CD4-positive, alpha-beta T cell treated with Interleukin-6 at 100 ng/mL for 8 hours (primary cell): ENCODE measurements at regions not wholly inside any gene's neighbourhood (a gene's known extent, or its start where the extent isn't known, plus 50 kb on each side); places are given as distances from the start of the nearest gene placed in this dataset.

Experiments
- DNase-seq: peaks from one replicate; pipeline ENCODE4 v3.0.0-alpha.2; 2020; ENCODE audit warnings: mixed read lengths, low spot score

DNA sequence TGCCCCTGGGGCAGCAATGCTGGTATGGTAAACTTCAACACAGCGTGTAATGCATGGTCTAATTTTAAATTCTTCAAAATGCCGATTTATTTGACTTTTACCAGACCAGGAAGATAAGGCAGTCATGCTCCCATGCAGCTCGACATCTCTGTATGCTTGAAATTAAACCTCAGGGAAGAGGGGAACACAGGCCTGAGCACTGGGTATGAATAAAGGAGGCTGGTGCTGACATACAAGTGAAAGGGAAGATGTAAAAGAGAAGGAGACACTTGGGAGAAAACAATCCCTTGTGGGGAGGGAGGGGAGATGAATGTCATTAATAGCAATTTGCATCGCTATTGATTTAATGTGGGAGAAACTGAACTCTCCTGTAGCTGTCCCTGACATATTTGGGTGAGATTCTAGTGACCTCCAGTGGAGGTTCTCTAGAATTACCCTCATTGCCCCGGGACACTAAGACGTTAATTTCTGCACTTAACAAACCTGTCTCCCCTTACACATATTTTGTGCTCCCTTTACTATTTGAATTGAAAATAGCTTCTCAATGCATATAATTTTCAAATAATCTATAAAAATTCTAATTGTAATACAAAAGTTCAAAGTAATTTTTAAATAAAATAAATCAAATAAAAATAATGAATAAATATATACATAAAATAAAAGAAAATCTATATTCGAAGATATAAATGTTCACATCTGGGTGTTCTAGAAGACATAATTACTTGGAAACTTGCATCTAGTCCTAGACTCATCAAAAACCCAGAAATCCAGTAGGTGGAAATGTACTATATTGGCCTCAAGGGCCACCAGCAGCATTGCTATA is 283.1 kb downstream of the LMX1A start:
- no peak for DNase-seq

DNA sequence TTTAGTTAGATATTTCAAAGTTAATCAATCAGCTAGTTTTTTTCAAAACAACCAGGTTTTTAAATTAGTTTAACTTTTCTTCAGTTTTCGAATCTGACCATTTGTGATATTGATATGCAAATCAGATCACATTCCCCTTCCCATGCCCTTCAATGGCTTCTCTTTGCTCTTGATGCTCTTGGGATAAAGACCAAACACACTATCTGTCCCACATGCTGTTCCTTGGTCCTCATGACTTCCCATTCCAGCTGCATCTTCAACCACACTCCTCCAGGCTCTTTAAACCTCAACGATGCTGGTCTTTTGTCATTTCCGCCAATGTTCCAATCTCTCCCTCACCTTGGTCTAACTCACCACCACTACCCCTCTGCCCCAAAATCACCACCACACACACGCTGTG is 285.8 kb downstream of the LMX1A start:
- DNase-seq = no peak

DNA sequence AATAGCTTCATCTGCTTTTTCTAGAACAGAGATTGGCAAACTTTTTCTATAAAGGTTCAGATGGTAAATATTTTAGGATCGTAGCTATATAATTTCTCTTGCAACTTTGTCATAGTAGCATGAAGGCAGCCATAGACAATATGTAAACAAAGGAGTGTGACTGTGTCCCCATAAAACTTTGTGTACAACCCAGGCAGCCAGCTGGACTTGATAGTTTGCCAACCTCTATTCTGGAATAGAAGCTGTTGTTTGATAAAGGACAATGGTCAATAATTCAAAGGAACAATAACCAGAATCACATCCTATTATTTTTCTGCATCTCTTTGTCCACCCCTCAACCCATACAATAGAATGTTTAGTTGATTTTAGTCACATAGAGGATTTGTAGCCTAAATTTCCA is 286.7 kb downstream of the LMX1A start:
- DNase-seq = no peak

GRCh38 chr1:165068741-165069140 is 287.8 kb downstream of the LMX1A start:
- DNase-seq = no peak

DNA sequence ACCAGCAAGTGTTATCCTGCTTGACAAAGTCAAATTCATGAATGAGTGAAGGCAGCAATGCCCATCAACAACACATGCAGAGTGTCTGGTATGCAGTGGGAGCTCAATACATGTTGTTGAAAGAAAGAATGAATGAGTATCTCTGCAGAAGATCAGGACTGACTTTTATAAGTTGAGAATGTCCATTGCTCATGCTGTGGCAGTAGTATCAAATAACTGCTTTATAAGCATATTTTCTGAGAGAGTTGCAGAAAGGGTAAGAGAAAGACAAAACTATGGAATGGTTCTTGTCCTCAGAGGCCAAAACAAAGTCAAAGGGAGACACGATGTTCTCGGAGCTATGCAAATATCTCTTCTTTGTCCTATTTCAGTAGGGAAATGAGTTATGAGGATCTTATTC is 288.7 kb downstream of the LMX1A start:
- DNase-seq = no peak

DNA sequence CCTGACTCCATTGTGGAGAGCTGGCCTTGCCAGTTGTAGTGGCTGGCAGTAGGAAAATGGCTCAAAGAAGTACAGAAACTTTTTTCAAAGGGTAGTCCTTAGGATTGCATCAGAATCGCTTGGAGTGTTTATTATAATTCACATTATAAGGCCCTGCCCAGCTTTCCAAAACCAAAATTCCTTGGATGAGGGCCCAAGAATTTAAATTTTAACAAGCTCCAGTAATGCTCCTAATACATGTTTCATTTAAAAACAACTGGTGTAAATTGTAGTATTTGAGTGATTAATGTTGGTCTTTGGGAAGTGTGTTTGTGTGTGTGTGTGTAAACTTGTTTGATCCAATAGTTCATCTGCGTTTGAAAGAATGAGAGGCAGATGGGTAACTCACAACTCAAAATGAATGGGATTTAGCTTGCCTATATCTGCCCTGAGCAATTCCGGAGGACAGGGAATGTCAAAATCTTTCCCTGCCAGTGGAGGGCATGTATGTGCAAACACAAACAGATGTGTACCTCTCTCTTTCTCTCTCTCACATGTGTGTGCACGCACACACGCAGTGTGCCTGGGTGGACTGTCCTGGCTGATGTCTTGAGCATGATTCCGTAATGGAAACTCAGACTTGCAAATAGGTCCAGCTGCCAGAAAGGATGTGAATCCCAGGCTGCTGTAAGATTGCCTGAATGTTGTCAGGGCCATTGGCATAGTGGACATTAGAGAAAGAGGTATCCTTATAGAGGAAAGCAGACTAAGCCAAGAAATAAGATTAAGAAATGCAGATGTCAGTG is 293.1 kb downstream of the LMX1A start:
- DNase-seq = no peak

DNA sequence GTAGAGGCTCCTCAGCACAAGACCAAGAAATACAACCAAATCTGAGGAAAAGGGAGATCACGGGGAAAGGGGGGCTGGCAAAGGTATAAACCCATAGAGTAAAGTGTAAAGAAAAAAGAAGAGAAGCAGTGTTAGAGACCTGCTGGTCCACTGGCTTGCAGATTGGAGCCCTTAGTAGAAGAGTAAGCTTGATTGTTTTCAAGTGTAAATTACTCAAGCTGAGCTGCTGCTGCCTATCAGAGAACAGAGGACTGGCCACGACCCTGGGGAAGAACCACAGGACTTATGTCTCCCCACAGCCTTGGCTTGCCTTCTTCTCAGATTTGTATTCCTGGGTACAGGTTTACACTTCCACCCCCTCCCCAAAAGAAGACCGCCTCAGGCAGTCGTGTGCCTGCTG is 294.2 kb downstream of the LMX1A start:
- no peak for DNase-seq

DNA sequence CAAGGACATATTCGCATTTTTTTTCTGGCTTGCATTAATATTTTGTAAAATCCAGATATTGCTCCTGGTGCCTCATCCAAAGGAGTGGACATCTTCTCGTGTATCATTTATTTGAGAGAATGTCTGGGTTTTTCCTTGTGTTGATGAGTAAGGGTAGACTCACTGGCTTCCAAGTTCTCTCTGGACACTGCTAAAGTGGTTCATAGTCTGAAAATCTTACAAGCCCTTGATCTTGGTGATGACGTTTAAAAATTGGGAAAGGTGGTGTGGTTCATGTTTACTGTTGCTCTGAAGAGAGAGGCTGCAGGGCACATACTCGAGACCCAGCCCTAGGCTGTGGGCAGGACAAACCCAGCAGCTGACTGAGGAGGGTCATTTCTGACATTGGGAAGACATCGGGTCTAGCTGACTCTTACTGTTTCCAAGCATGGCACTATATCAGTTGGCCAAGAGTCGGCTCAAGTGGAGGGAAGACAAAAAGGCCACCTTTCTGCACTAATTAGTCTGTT is 296.2 kb downstream of the LMX1A start:
- DNase-seq = no peak

DNA sequence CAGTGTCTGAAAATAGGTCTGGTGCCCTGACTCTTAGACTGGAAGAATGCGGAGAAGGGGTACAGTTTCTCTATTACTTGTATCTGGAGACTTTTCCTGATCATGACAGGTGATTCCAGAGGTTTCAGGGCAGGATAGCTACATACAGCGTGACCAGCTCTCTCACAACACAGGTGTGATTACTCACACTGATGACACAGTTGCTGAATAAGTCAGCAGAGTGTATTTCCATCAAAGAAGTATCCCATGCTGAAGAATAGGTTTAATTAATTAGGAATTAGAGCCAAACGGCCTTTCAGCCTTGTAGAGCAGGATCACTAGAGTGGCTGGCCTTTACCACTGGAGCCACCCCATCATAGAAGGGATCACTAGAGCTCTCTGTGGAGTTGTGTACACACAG is 298.6 kb downstream of the LMX1A start:
- no peak for DNase-seq

- no peak for DNase-seq
These were observed 299.6 kb downstream of the LMX1A start for GRCh38 chr1:165056914-165057313.

GRCh38 chr1:165055581-165055980 is 300.9 kb downstream of the LMX1A start:
- no peak for DNase-seq

- DNase-seq = no peak
These were observed 301.9 kb downstream of the LMX1A start for GRCh38 chr1:165054627-165055026.

GRCh38 chr1:165053351-165053750 is 303.2 kb downstream of the LMX1A start:
- no peak for DNase-seq

- no peak for DNase-seq
These were observed 303.6 kb downstream of the LMX1A start for GRCh38 chr1:165052936-165053335.

DNA sequence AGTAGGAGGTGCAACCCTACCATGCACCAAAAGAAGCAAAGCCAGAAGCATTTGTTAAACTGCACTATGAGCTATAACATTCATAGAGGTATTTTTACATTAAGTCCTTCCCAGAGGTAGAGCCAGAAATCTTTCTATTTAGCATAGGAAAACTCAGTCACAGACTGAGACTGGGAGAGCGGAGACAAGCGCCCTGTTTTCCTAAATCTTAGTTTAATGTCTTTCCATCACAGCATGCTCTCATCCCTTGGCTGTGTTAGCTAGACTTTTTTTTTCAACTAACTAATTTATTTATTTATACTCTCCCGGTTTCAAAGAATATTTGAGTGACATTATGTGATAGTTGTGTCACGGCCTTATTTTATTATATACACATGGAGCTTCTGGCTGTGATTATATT is 304.1 kb downstream of the LMX1A start:
- no peak for DNase-seq

DNA sequence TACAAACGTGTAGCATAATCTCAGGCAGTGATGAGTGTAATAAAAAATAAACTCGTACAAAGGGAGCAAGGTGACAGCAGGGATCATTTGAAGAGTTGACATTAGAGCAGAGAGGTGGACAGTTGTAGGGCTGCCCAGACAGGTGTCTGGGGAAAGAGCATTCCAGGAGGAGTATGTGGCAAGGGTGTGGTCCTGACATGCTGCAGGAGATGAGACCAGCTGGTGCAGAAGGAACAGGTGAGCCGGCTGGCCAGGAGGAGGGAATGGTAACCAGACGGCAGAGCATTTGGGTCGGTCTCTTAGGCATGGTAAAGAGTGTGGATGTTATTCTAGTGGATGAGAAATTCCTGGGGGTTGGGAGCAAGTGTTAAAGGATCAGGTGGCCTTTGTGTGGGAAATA is 306.3 kb downstream of the LMX1A start:
- no peak for DNase-seq

DNA sequence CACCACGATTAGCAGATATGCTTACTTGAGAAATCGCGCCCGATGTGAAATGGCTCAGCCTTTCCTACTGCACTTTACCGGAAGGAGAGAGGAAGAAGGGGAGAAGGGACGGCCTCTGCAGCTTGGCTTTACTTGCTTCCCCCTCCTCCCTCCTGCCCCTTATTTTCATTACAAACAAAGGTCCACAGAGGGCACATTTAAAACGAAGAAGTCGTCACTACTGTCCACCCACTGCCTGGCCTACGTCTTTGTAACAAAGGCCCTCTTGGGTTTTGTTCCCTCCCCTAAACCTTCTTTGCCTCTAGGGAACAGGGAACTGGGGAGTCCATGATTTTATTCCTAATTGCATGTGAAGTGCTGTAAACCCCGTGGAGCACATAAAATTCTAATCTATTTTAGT is 308.5 kb downstream of the LMX1A start:
- DNase-seq = no peak

- no peak for DNase-seq
These were observed 310.6 kb downstream of the LMX1A start for GRCh38 chr1:165045902-165046301.

DNA sequence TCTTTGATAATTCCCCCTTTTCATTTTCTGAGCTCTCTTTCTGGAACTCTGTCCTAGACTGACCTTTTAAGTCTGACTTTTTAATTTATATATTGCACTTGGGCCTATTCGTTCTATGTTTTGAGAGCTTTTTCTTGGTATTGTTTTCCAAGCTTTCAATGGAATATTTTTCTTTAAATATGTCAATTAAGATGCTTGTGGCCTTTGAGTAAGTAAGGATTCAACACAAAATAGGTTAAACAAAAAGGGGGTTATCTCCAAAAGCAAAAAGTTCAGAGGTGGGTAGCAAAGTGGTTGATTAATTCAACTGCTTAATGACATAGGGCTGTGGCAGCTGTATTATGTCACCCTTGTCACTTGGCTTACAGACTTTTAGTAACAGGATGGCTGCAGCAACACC is 315.9 kb downstream of the LMX1A start:
- no peak for DNase-seq

DNA sequence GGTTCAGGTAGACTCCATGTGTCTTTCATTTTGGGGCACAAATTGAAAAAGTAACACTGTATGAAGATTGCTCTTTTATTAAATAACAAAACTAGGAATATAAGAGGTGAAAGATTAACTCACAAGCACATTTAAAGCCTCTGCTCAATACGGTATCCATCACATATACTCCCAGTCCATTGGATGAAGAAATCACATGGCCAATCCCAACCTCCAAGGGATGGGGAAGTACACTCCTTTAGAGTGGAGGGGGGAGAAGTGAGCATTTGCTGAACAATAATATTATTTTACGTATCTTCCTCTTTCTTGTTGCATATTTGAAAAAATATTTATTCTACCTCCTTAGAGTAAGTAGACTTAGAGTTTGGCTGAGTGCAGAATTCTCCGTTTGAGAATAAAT is 316.5 kb downstream of the LMX1A start:
- no peak for DNase-seq

DNA sequence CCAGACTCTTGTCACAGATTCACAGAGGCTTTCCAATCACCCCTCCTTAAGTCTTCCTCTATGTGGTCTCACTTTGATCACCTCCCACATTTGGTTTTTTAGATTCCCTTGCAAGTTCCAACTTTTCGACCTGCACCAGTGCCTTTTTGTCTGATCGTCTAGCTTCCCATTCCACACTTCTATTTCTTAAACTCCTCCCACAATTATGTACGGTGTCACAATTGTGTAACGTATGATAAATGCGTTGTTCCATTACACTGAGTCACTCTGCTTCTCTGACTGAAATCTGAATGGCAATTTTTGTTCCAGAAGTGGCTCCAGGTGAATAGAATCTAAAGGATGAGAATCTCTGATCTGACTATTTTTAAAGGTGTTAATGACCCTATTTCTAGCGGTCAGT is 320.1 kb downstream of the LMX1A start:
- no peak for DNase-seq

DNA sequence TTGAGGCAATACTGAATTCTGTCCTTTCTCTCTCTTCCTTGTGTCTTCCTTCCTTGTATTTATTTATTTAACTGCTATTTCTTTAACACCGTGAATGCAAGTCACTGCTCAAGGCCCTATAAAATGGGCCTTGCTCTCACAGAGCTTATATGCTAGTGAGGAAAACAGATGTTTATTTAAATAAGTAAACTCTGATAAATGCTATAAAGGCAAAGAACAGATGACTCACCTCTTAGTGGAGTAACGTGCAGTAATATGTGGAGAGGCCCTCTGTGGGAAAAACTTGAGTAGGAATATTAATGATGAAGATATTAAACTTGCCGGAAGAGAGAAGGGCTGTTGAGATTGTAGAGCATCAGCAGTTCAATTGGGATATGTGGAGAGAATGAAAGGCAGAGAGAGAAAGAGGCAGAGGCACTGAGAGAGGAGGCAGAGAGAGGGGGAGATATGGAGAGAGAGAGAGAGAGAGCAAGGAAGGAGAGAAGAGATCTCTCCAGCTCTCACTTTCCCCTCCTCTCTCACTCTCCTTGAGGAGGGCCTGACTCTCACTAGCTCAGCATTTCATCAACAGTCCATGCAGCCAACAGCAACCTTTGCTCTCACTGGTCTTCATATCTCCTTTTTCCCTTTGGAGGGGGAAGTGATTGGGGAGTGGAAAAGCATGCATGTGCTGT is 322.2 kb downstream of the LMX1A start:
- DNase-seq = no peak

DNA sequence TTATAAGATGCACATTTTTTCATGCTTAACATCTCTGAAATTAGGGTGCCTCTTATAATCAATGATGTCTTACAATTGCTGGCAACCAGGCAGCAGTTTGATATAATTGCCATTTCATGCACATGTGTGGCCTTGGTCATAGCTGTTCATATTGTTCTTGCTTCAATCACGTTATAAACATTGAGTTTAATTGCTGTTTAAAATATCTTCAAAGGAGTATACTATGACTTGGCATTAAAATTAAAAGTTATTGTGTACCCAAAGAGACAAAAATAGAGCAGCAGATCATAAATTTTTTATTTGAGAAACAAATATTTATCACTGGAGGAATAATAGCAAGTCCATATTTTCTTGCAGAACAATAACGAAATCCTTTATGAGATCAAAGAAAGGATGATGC is 325.5 kb downstream of the LMX1A start:
- DNase-seq = no peak
